DOHH2 (cell line): ENCODE measurements at regions not wholly inside any gene's neighbourhood (a gene's known extent, or its start where the extent isn't known, plus 50 kb on each side); places are given as distances from the start of the nearest gene placed in this dataset.

Source experiments
- CTCF ChIP-seq: fragments of 200-600 bp; sonication (generic); IDR thresholded peaks from one replicate; pipeline ENCODE4 v1.5.1; 2014; ENCODE audit warnings: antibody characterized with exemption, mild to moderate bottlenecking, low read depth, low read length; ENCODE audit not compliant: poor library complexity, severe bottlenecking
- EZH2phosphoT487 ChIP-seq: fragments of 200-600 bp; sonication (generic); IDR thresholded peaks from 2 replicates; pipeline ENCODE4 v1.6.1; 2017; ENCODE audit warnings: borderline replicate concordance, mild to moderate bottlenecking, antibody characterized with exemption, low read length, moderate library complexity, mixed read lengths

- no peak for TF ChIP-seq CTCF
- TF ChIP-seq EZH2phosphoT487 = no peak
These were observed 57.7 kb upstream of the RHOBTB1 start for GRCh38 chr10:61001731-61002122.
